Gastroesophageal sphincter (tissue), 3 donors: ENCODE measurements at regions not wholly inside any gene's neighbourhood (a gene's known extent, or its start where the extent isn't known, plus 50 kb on each side); places are given as distances from the start of the nearest gene placed in this dataset.

ENCODE experiments used
- CTCF ChIP-seq, 4 experiments: fragments of 200-600 bp in 2 of 4; fragments of 450-650 bp in 2 of 4; sonication (generic) in 1 of 4; IDR thresholded peaks; one replicate each; pipeline ENCODE4 v1.5.1; 2017 to 2019; ENCODE audit warnings: antibody characterized with exemption in 4 of 4, mild to moderate bottlenecking in 2 of 4, moderate library complexity in 2 of 4
- EP300 ChIP-seq: sonication (generic); formaldehyde crosslinking; IDR thresholded peaks from one replicate; pipeline ENCODE4 v1.6.1; 2017; ENCODE audit warnings: antibody characterized with exemption, mild to moderate bottlenecking
- POLR2AphosphoS5 ChIP-seq: sonication (generic); formaldehyde crosslinking; IDR thresholded peaks from one replicate; pipeline ENCODE4 v1.6.1; 2017; ENCODE audit warnings: antibody characterized with exemption

- TF ChIP-seq CTCF (IDR thresholded peaks at IDR 0.05), result no peak
- no peak for TF ChIP-seq POLR2AphosphoS5
- no peak for TF ChIP-seq EP300
Observed at GRCh38 chr4:116018831-116019230, 905.4 kb upstream of the NDST4 start.
